Kidney epithelial cell (primary cell): ENCODE measurements at regions not wholly inside any gene's neighbourhood (a gene's known extent, or its start where the extent isn't known, plus 50 kb on each side); places are given as distances from the start of the nearest gene placed in this dataset.
"Not testable (repeated sequence)": the region's sequence is repeated elsewhere in the genome, so short reads cannot be mapped to it uniquely, and the experiment has no call there.

Experiments used
- DNase-seq: peaks from one replicate; pipeline ENCODE4 v3.0.0-alpha.2; 2010; ENCODE audit warnings: low read depth
- H3K27me3 ChIP-seq: 2 replicates; pipeline ENCODE4 v1.6.0; 2011; ENCODE audit warnings: low read length; ENCODE audit not compliant: control insufficient read depth, insufficient read depth
- H3K36me3 ChIP-seq: 2 replicates; pipeline ENCODE4 v1.5.1; 2011; ENCODE audit warnings: low read length; ENCODE audit not compliant: control insufficient read depth, insufficient read depth
- H3K4me3 ChIP-seq: 2 replicates; pipeline ENCODE4 v1.5.1; 2011; ENCODE audit warnings: low read depth, mild to moderate bottlenecking, control low read depth, low read length
- TF ChIP-seq, protein P1 (sequence below): IDR thresholded peaks from 2 replicates; pipeline ENCODE4 v1.5.1; 2011; ENCODE audit warnings: mild to moderate bottlenecking, moderate library complexity, low read length, control low read depth, inconsistent platforms; ENCODE audit not compliant: insufficient read depth, poor library complexity, severe bottlenecking

DNA sequence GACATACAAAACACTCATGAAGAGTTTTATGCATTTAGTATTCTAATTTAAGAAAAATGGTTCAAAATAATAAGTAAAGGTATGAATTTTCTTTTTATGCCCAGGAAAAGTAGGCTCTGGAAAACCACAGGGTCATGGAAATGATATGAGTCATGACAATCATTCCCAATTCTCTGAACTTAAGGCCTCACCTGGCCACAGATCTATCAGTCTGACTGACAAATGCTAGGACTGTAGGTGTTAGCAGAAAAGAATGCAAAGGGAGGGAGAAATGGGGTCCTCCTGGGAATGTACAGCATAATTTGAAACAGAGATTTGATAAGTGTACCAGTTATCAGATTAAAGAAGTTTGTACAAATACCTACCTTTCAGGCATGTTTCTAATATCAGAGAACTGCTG lies 270.5 kb upstream of the ARSJ start:
- Histone ChIP-seq H3K4me3 (no peak overlapping the region), H3K27me3 (no peaks in the 10 kb centered on the region), H3K36me3 (no peaks in the 10 kb centered on the region)
- TF ChIP-seq, protein P1, sequence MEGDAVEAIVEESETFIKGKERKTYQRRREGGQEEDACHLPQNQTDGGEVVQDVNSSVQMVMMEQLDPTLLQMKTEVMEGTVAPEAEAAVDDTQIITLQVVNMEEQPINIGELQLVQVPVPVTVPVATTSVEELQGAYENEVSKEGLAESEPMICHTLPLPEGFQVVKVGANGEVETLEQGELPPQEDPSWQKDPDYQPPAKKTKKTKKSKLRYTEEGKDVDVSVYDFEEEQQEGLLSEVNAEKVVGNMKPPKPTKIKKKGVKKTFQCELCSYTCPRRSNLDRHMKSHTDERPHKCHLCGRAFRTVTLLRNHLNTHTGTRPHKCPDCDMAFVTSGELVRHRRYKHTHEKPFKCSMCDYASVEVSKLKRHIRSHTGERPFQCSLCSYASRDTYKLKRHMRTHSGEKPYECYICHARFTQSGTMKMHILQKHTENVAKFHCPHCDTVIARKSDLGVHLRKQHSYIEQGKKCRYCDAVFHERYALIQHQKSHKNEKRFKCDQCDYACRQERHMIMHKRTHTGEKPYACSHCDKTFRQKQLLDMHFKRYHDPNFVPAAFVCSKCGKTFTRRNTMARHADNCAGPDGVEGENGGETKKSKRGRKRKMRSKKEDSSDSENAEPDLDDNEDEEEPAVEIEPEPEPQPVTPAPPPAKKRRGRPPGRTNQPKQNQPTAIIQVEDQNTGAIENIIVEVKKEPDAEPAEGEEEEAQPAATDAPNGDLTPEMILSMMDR: no peak
- no peak for DNase-seq

DNA sequence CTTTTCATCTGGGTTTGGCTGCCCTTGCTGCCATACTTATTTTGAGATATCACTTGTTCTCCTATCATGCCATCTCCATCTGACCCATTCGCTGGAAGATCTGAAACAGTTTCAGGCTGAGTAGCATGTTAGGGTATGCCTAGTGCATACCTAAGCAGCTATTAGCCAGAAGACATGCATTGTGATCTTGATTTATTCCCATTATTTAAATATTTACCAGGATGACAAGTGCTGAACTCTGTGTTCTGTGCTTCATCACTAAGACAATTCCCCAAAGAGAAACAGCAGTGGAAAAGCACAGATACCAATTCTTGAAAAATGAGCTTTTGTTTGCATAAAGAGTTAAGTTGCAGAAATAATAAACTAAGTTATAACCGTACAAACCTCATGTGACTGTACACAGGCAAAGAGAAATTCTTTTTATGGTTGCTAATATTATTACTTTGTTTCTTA lies 271.0 kb upstream of the ARSJ start:
- no peak overlapping the region for H3K4me3 ChIP-seq
- TF ChIP-seq, protein P1: no peak
- H3K36me3 ChIP-seq: no peaks in the 10 kb centered on the region
- no peaks in the 10 kb centered on the region for H3K27me3 ChIP-seq
- no peak for DNase-seq

DNA sequence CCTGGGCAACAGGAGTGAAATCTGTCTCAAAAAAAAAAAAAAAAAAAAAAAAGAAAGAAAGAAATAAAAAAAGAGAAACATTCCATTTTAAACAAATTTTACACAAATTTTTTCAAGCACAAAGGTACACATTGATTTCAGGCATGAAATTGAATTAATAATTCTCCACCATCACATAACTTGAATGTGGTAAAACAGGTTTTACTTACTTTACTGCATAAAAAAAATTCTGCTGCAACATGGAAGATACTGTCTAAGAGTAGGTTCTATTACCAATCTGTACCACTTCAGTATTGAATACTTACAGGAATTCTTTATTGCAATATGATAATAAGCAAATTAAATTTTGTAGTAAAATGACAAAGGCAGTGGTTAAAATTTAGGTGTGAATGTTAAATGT lies 271.6 kb upstream of the ARSJ start:
- Histone ChIP-seq H3K27me3 (no peaks in the 10 kb centered on the region), H3K4me3 (no peak overlapping the region), H3K36me3 (no peaks in the 10 kb centered on the region)
- no peak for DNase-seq
- TF ChIP-seq, protein P1: no peak

DNA sequence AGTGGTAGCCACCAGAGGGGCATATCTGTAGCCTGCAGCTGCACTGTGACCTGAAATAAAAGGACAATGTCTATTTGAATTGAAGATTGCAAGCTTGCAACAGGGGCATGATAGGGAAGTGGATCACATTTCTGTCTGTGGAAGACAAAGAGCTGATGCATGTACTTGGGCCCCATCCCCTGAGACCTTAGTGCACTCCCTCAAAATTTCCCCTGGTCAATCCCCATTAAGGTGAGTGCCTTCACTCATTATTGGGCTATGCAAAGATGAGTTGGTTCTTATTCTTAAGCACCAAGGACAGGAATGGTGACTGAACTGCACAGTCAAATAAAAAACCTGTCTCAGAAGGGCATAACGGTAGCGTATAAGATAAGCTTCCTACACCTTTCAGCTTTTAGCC lies 273.1 kb upstream of the ARSJ start:
- TF ChIP-seq, protein P1: no peak

DNA sequence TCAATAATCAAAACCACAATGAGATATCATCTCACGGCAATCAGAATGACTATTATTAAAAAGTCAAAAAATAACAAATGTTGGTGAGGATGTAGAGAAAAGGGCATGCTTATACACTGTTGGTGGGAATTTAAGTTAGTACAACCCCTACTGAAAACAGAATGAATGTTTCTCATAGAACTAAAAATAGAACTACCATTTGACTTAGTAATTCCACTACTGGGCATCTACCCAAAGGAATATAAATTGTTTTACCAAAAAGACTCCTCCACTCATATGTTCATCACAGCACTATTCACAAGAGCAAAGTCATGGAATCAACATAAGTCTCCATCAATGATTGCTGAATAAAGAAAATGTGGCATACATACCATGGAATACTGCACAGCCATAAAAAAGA lies 278.1 kb upstream of the ARSJ start:
- Histone ChIP-seq H3K27me3 (no peaks in the 10 kb centered on the region), H3K4me3 (no peak overlapping the region), H3K36me3 (no peaks in the 10 kb centered on the region)
- no peak for DNase-seq
- TF ChIP-seq, protein P1: no peak

More for the DNA sequence above, 273.1 kb upstream of the ARSJ start:
- Histone ChIP-seq H3K36me3 (no peaks in the 10 kb centered on the region), H3K27me3 (no peaks in the 10 kb centered on the region), H3K4me3 (no peak overlapping the region)
- no peak for DNase-seq

DNA sequence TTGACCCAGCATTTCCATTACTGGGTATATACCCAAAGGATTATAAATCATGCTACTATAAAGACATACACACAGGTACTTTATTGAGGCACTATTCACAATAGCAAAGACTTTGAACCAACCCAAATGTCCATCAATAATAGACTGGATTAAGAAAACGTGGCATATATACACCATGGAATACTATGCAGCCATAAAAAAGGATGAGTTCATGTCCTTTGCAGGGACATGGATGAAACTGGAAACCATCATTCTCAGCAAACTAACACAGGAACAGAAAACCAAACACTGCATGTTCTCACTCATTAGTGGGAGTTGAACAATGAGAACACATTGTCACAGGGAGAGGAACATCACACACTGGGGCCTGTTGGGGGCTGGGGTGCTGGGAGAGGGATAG lies 283.0 kb upstream of the ARSJ start:
- H3K4me3 ChIP-seq, H3K36me3 ChIP-seq, H3K27me3 ChIP-seq, DNase-seq: not testable (repeated sequence)
